Hepatocyte (in vitro differentiated cells): ENCODE measurements at regions not wholly inside any gene's neighbourhood (a gene's known extent, or its start where the extent isn't known, plus 50 kb on each side); places are given as distances from the start of the nearest gene placed in this dataset.

Source experiments
- DNase-seq: peaks from one replicate; pipeline ENCODE4 v3.0.0-alpha.2; 2016; ENCODE audit warnings: low spot score
- H2AFZ ChIP-seq: fragments of 200-600 bp; sonication (generic); 2 replicates; pipeline ENCODE4 v1.6.0; 2016; ENCODE audit warnings: antibody characterized with exemption, mild to moderate bottlenecking
- H3K27ac ChIP-seq: fragments of 200-600 bp; sonication (generic); 2 replicates; pipeline ENCODE4 v1.5.1; 2016; ENCODE audit warnings: mild to moderate bottlenecking
- H3K27me3 ChIP-seq: fragments of 200-600 bp; sonication (generic); 2 replicates; pipeline ENCODE4 v1.6.1; 2016
- H3K36me3 ChIP-seq: fragments of 200-600 bp; sonication (generic); replicated peaks from 2 replicates; pipeline ENCODE4 v1.5.1; 2016; ENCODE audit warnings: low read depth; ENCODE audit not compliant: insufficient read depth
- H3K4me1 ChIP-seq: fragments of 200-600 bp; sonication (generic); 2 replicates; pipeline ENCODE4 v1.5.1; 2016; ENCODE audit warnings: mild to moderate bottlenecking, moderate library complexity; ENCODE audit not compliant: insufficient read depth
- H3K4me2 ChIP-seq: fragments of 200-600 bp; sonication (generic); 2 replicates; pipeline ENCODE4 v1.6.0; 2016
- H3K4me3 ChIP-seq: fragments of 200-600 bp; sonication (generic); 2 replicates; pipeline ENCODE4 v1.5.1; 2016; ENCODE audit warnings: mild to moderate bottlenecking
- H3K79me2 ChIP-seq: fragments of 200-600 bp; sonication (generic); 2 replicates; pipeline ENCODE4 v1.6.0; 2017; ENCODE audit warnings: mild to moderate bottlenecking
- H3K9me2 ChIP-seq: fragments of 200-600 bp; sonication (generic); replicated peaks from 2 replicates; pipeline ENCODE4 v1.6.0; 2017; ENCODE audit warnings: mild to moderate bottlenecking; ENCODE audit not compliant: insufficient read depth
- H3K9me3 ChIP-seq: fragments of 200-600 bp; sonication (generic); 2 replicates; pipeline ENCODE4 v1.5.1; 2016; ENCODE audit warnings: low read depth, mild to moderate bottlenecking
- H4K20me1 ChIP-seq: fragments of 200-600 bp; sonication (generic); 2 replicates; pipeline ENCODE4 v1.6.0; 2016; ENCODE audit warnings: mild to moderate bottlenecking; ENCODE audit not compliant: insufficient read depth, poor library complexity, severe bottlenecking
- CTCF ChIP-seq: fragments of 200-600 bp; sonication (generic); IDR thresholded peaks from 2 replicates; pipeline ENCODE4 v1.5.1; 2016; ENCODE audit warnings: antibody characterized with exemption, mild to moderate bottlenecking; ENCODE audit not compliant: poor library complexity
- EZH2 ChIP-seq: fragments of 200-600 bp; sonication (generic); IDR thresholded peaks from 2 replicates; pipeline ENCODE4 v1.6.1; 2016; ENCODE audit warnings: antibody characterized with exemption, mild to moderate bottlenecking, borderline replicate concordance
- EZH2phosphoT487 ChIP-seq: fragments of 200-600 bp; sonication (generic); IDR thresholded peaks from one replicate; pipeline ENCODE4 v1.6.1; 2018; ENCODE audit warnings: antibody characterized with exemption, mild to moderate bottlenecking, low read depth, moderate library complexity; ENCODE audit not compliant: unreplicated experiment, severe bottlenecking
- WGBS: methylation state at CpG from one replicate; pipeline ENCODE4 v1.1.6; 2016; ENCODE audit warnings: low lambda C conversion rate; ENCODE audit errors: missing lambda C conversion rate; 5-methylcytosine and 5-hydroxymethylcytosine counted together

DNA sequence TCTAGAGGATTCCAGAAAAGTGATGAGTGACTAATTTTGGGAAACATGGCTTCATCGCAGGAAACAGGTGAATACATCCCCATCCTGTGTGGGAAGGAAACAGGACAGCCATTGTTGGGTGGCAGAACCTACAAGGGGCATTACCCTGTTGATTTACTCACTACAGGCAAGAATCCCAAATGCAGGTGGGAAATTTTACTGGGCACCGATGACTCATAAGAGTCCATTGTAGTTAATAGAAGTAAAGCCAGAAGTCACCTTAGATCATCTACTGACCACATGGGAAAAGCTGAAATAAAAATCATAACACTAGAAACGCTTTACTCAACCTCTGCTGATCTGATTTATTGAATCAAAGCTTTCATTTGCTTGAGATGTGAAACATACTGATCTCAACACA lies 136.4 kb downstream of the TRIML1 start:
- DNase-seq = no peak
- no peak overlapping the region for H3K27ac ChIP-seq
- TF ChIP-seq CTCF (no peak), EZH2phosphoT487 (no peak), EZH2 (no peak)
- H3K36me3 ChIP-seq = no peaks in the 10 kb centered on the region
- no peak overlapping the region for H3K4me3 ChIP-seq
- no peaks in the 10 kb centered on the region for H3K9me2 ChIP-seq
- H4K20me1 ChIP-seq = no peaks in the 10 kb centered on the region
- H3K4me2 ChIP-seq = no peak overlapping the region
- no peaks in the 10 kb centered on the region for H3K4me1 ChIP-seq
- no peaks in the 10 kb centered on the region for H3K9me3 ChIP-seq
- no peak overlapping the region for H2AFZ ChIP-seq
- 89% methylated on average over 3 of the region's 3 CpGs for WGBS
- no peaks in the 10 kb centered on the region for H3K79me2 ChIP-seq
- H3K27me3 ChIP-seq = no peaks in the 10 kb centered on the region

- Histone ChIP-seq H3K9me2 (no peaks in the 10 kb centered on the region), H3K27me3 (peaks cover 8% of the 10 kb centered on the region), H3K4me1 (peaks cover 6% of the 10 kb centered on the region), H2AFZ (no peak overlapping the region), H3K79me2 (no peaks in the 10 kb centered on the region), H3K4me2 (no peak overlapping the region), H3K36me3 (no peaks in the 10 kb centered on the region), H3K9me3 (no peaks in the 10 kb centered on the region), H4K20me1 (no peaks in the 10 kb centered on the region), H3K27ac (no peak overlapping the region), H3K4me3 (no peak overlapping the region)
- 93% methylated on average over 5 of the region's 5 CpGs for WGBS
- TF ChIP-seq EZH2 = no peak
- no peak for TF ChIP-seq CTCF
- TF ChIP-seq EZH2phosphoT487 = no peak
- DNase-seq = no peak
Measured at GRCh38 chr4:188279184-188279583, 139.9 kb downstream of the TRIML1 start.

DNA sequence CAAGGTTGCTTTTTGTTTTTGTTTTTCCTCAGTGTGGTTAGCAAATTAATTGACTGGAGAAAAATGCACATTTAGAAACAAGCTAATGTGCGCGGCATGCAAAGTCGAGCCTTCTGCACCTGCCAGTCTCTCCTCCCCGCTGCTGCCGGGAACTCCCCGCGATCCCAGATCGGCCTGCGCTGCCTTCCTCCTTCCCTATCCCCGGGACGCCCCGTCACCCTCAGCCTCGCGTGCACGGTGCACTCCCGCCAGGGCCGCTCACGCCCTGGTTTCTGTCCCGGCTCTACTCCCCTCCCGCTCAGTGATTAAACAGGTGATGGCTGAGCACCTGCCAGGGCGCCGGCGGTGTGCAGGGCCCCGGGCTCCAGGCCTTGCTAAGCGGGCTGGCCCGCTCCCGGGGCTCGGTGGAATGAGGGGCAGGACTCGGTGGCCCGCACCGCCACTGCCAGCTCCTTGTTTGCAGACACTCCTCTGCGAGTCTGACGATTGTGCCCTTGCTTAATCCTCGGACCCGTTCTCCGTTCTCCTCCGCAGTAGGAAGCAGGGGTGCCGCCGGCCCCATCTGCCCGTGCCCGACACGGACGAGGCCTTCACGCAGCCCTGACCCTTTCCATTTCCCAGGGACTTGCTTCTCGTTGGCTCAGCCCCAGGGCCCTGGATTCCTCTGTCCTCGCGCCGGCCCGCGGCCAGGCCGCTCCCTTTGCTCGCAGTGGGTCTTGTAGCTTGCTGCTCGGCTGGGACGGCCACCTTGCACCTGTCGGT lies 143.4 kb downstream of the TRIML1 start:
- Histone ChIP-seq H3K4me3 (no peak overlapping the region), H3K79me2 (no peaks in the 10 kb centered on the region), H3K9me3 (no peaks in the 10 kb centered on the region), H4K20me1 (no peaks in the 10 kb centered on the region), H3K4me2 (peak overlapping the region; percentile 83), H3K27me3 (peaks cover 8% of the 10 kb centered on the region), H3K27ac (no peak overlapping the region), H3K36me3 (no peaks in the 10 kb centered on the region), H2AFZ (peak overlapping the region; percentile 21), H3K9me2 (no peaks in the 10 kb centered on the region), H3K4me1 (peaks cover 6% of the 10 kb centered on the region)
- no peak for TF ChIP-seq EZH2phosphoT487
- TF ChIP-seq EZH2 = no peak
- TF ChIP-seq CTCF = no peak
- 31% methylated on average over 54 of the region's 55 CpGs for WGBS
- DNase-seq = peak; percentile 38
